Brain pericyte (primary cell): ENCODE measurements at regions not wholly inside any gene's neighbourhood (a gene's known extent, or its start where the extent isn't known, plus 50 kb on each side); places are given as distances from the start of the nearest gene placed in this dataset.

Experiments used
- DNase-seq: peaks from one replicate; pipeline ENCODE4 v3.0.0-alpha.2; 2012; ENCODE audit warnings: low read depth, low spot score

GRCh38 chr18:78642296-78642951 is 337.2 kb upstream of the SALL3 start:
- no peak for DNase-seq

GRCh38 chr18:78643004-78643403 is 336.6 kb upstream of the SALL3 start:
- DNase-seq, result no peak

GRCh38 chr18:78643981-78644380 is 335.6 kb upstream of the SALL3 start:
- no peak for DNase-seq

- DNase-seq, result no peak
Observed at GRCh38 chr18:78645216-78645615, 334.4 kb upstream of the SALL3 start.

GRCh38 chr18:78647018-78647417 is 332.6 kb upstream of the SALL3 start:
- DNase-seq, result no peak

- DNase-seq, result no peak
Observed at GRCh38 chr18:78649421-78649820, 330.2 kb upstream of the SALL3 start.

- DNase-seq, result no peak
Observed at GRCh38 chr18:78650926-78651325, 328.7 kb upstream of the SALL3 start.

- no peak for DNase-seq
Observed at GRCh38 chr18:78652001-78652545, 327.5 kb upstream of the SALL3 start.

- no peak for DNase-seq
Observed at GRCh38 chr18:78655921-78656320, 323.7 kb upstream of the SALL3 start.

- no peak for DNase-seq
Observed at GRCh38 chr18:78656346-78656925, 323.2 kb upstream of the SALL3 start.

- DNase-seq, result no peak
Observed at GRCh38 chr18:78658531-78658930, 321.1 kb upstream of the SALL3 start.

- no peak for DNase-seq
Observed at GRCh38 chr18:78659057-78659456, 320.6 kb upstream of the SALL3 start.

- DNase-seq, result no peak
Observed at GRCh38 chr18:78659748-78660147, 319.9 kb upstream of the SALL3 start.

GRCh38 chr18:78660311-78660710 is 319.3 kb upstream of the SALL3 start:
- DNase-seq, result no peak

GRCh38 chr18:78661316-78661715 is 318.3 kb upstream of the SALL3 start:
- no peak for DNase-seq

- no peak for DNase-seq
Observed at GRCh38 chr18:78662879-78663278, 316.7 kb upstream of the SALL3 start.

- no peak for DNase-seq
Observed at GRCh38 chr18:78664048-78664447, 315.6 kb upstream of the SALL3 start.

- no peak for DNase-seq
Observed at GRCh38 chr18:78664848-78665247, 314.8 kb upstream of the SALL3 start.

- no peak for DNase-seq
Observed at GRCh38 chr18:78665644-78666043, 314.0 kb upstream of the SALL3 start.

GRCh38 chr18:78666666-78667335 is 312.8 kb upstream of the SALL3 start:
- no peak for DNase-seq

- DNase-seq, result no peak
Observed at GRCh38 chr18:78670778-78671391, 308.7 kb upstream of the SALL3 start.

GRCh38 chr18:78671551-78671950 is 308.1 kb upstream of the SALL3 start:
- DNase-seq, result no peak
